ENCODE measurements at regions not wholly inside any gene's neighbourhood (a gene's known extent, or its start where the extent isn't known, plus 50 kb on each side); places are given as distances from the start of the nearest gene placed in this dataset.

DNA sequence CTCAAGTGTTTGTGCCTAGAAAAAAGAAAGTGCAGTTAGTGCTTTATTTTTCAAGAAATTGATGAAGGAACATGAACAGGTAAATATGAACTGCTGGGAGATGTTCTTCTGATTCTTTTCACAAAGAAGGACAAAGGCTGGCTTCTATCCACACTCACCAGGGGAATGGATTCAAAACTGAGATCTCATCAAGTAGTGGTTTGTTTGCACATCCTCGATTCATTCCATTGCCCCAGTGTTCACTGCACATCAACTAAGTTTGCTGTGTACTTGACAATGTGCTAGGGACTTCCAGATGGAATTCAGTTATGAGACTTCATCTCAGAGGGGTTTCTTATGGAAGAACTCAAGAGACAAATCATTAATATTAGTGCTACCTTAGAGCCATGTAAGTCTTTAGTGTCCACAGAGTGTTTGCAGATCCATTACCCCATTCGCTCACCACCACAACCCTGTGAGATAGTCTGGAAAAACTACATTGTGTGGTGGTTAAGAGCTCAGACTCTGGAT lies 332.9 kb upstream of the PPP2R3A start:
- DNase-seq (ENCODE audit: low read depth): no peak
- TF ChIP-seq CTCF (IDR thresholded peaks at IDR 0.05; ENCODE audit: insufficient read depth, low read depth, low read length, missing control alignments): no peak
- H3K4me3 ChIP-seq (ENCODE audit: low read length): no peak overlapping the region

GRCh38 chr3:135633078-135633477 lies 332.4 kb upstream of the PPP2R3A start:
- DNase-seq (ENCODE audit: low read depth): peak; percentile 23
- H3K4me3 ChIP-seq (ENCODE audit: low read length): no peak overlapping the region
- TF ChIP-seq CTCF (IDR thresholded peaks at IDR 0.05; ENCODE audit: insufficient read depth, low read depth, low read length, missing control alignments): no peak

DNA sequence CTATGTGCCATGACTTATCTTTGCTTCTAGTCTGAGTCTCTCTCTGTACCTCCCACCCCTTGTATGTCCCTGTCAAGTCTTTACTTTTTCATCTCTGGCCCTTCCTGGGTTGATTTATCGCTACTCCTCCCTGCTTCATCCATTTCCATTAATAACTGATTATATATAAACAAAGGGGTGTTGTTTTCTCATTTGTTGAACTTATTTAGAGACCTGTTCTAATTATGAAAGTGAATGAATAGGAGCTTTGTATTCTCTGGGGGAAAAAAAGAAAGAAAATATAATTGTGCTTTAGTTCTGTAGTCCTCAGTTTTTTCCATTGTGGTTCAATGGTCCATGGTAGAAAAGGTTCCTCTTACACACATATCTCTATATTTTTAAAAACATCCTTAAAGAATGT lies 328.9 kb upstream of the PPP2R3A start:
- no peak for TF ChIP-seq CTCF (IDR thresholded peaks at IDR 0.05; ENCODE audit: insufficient read depth, low read depth, low read length, missing control alignments)
- no peak overlapping the region for H3K4me3 ChIP-seq (ENCODE audit: low read length)
- DNase-seq (ENCODE audit: low read depth): no peak

DNA sequence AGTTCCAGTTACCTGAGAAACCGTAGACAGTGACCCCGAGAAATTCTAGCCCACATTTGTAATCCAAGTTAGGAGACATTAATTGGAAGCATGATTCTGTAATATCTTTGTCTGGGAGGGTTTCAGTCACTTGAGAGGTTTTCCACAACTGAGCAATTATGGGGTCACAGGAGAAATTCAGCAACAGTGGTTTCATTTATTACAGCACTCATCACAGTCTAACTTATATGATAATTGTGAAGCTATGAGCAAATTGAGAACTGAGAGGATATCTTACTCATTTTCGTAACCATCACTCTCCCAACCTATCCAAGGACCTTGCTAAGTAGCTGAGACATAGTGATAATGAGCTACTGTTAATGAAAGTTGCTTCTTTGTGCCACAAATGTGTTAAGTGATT lies 328.5 kb upstream of the PPP2R3A start:
- TF ChIP-seq CTCF (IDR thresholded peaks at IDR 0.05; ENCODE audit: insufficient read depth, low read depth, low read length, missing control alignments): no peak
- no peak overlapping the region for H3K4me3 ChIP-seq (ENCODE audit: low read length)
- no peak for DNase-seq (ENCODE audit: low read depth)

DNA sequence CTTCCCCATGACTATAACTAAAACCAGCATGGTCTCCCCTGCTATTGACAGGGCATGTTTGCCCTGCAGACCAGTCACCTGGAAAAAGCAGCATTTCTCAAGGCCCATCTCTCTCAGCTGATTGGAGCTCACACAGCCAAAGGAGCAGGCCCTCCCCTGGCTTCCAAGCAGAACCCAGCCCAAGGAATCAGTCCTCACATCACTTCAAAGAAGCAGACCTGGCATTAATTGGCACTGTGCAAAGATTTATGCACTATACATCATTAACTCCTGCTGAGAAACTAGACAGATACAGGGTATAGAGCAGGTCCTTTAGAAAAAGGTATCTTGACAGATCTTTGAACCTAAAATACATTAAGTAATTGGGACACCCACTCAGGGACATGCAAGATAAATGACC lies 323.8 kb upstream of the PPP2R3A start:
- TF ChIP-seq CTCF (IDR thresholded peaks at IDR 0.05; ENCODE audit: insufficient read depth, low read depth, low read length, missing control alignments): no peak
- no peak for DNase-seq (ENCODE audit: low read depth)
- H3K4me3 ChIP-seq (ENCODE audit: low read length): no peak overlapping the region

DNA sequence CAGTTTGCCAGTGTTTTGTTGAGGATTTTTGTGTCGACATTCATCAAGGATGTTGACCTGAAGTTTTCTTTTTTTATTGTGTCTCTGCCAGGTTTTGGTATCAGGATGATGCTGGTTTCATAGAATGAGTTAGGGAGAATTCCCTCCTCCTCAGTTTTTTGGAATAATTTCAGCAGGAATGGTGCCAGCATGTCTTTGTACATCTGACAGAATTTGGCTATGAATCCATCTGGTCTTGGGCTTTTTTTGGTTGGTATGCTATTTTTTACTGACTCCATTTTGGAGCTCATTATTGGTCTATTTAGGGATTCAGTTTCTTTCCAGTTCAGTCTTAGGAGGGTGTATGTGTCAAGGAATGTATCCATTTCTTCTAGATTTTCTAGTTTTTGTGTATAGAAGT lies 320.0 kb upstream of the PPP2R3A start:
- H3K4me3 ChIP-seq (ENCODE audit: low read length): no peak overlapping the region
- no peak for DNase-seq (ENCODE audit: low read depth)
- TF ChIP-seq CTCF (IDR thresholded peaks at IDR 0.05; ENCODE audit: insufficient read depth, low read depth, low read length, missing control alignments): no peak

- TF ChIP-seq CTCF (IDR thresholded peaks at IDR 0.05; ENCODE audit: insufficient read depth, low read depth, low read length, missing control alignments): no peak
- no peak overlapping the region for H3K4me3 ChIP-seq (ENCODE audit: low read length)
- no peak for DNase-seq (ENCODE audit: low read depth)
Measured at GRCh38 chr3:135646873-135647272, 318.7 kb upstream of the PPP2R3A start.

All from epithelial cell of esophagus (primary cell).